ENCODE measurements at regions not wholly inside any gene's neighbourhood (a gene's known extent, or its start where the extent isn't known, plus 50 kb on each side); places are given as distances from the start of the nearest gene placed in this dataset.
A peak's percentile ranks its signal among the peaks of the same experiment; 100 is the strongest.

GRCh38 chr10:108384378-108384777, 1219.9 kb upstream of the SORCS1 start:
- no peaks in the 10 kb centered on the region for H3K27me3 ChIP-seq
- no peak for DNase-seq (ENCODE audit: low read depth in 1 of 2, low spot score in 1 of 2)
- H3K4me3 ChIP-seq: no peak overlapping the region
- no peaks in the 10 kb centered on the region for H3K4me1 ChIP-seq (ENCODE audit: low read depth)
- TF ChIP-seq CTCF (IDR thresholded peaks at IDR 0.05; ENCODE audit: low read depth, low read length): no peak
- no peak overlapping the region for H3K27ac ChIP-seq
- no peaks in the 10 kb centered on the region for H3K9me3 ChIP-seq (ENCODE audit: low read depth)
- no peaks in the 10 kb centered on the region for H3K36me3 ChIP-seq

- no peak for DNase-seq (ENCODE audit: low read depth in 1 of 2, low spot score in 1 of 2)
- no peaks in the 10 kb centered on the region for H3K27me3 ChIP-seq
- no peak for TF ChIP-seq CTCF (IDR thresholded peaks at IDR 0.05; ENCODE audit: low read depth, low read length)
- H3K36me3 ChIP-seq: no peaks in the 10 kb centered on the region
- H3K27ac ChIP-seq: no peak overlapping the region
- H3K4me1 ChIP-seq (ENCODE audit: low read depth): no peaks in the 10 kb centered on the region
- H3K9me3 ChIP-seq (ENCODE audit: low read depth): peaks cover 2% of the 10 kb centered on the region
- H3K4me3 ChIP-seq: no peak overlapping the region
These were observed 1214.3 kb upstream of the SORCS1 start for GRCh38 chr10:108378779-108379178.

- Histone ChIP-seq H3K9me3 (ENCODE audit: low read depth) (peaks cover 2% of the 10 kb centered on the region), H3K36me3 (no peaks in the 10 kb centered on the region), H3K4me3 (no peak overlapping the region), H3K27ac (no peak overlapping the region), H3K27me3 (no peaks in the 10 kb centered on the region), H3K4me1 (ENCODE audit: low read depth) (no peaks in the 10 kb centered on the region)
- DNase-seq (ENCODE audit: low read depth in 1 of 2, low spot score in 1 of 2): peak in 1 of 2 donors; percentile 29
- no peak for TF ChIP-seq CTCF (IDR thresholded peaks at IDR 0.05; ENCODE audit: low read depth, low read length)
These were observed 1211.2 kb upstream of the SORCS1 start for GRCh38 chr10:108375691-108376090.

- Histone ChIP-seq H3K4me1 (ENCODE audit: low read depth) (no peaks in the 10 kb centered on the region), H3K9me3 (ENCODE audit: low read depth) (peaks cover 2% of the 10 kb centered on the region), H3K27ac (no peak overlapping the region), H3K36me3 (no peaks in the 10 kb centered on the region), H3K27me3 (no peaks in the 10 kb centered on the region), H3K4me3 (no peak overlapping the region)
- DNase-seq (ENCODE audit: low read depth in 1 of 2, low spot score in 1 of 2): no peak
- no peak for TF ChIP-seq CTCF (IDR thresholded peaks at IDR 0.05; ENCODE audit: low read depth, low read length)
These were observed 1210.5 kb upstream of the SORCS1 start for GRCh38 chr10:108374991-108375390.

GRCh38 chr10:108365541-108365940, 1201.0 kb upstream of the SORCS1 start:
- no peak overlapping the region for H3K27ac ChIP-seq
- no peak overlapping the region for H3K4me3 ChIP-seq
- DNase-seq (ENCODE audit: low read depth in 1 of 2, low spot score in 1 of 2): no peak
- no peaks in the 10 kb centered on the region for H3K4me1 ChIP-seq (ENCODE audit: low read depth)
- no peaks in the 10 kb centered on the region for H3K9me3 ChIP-seq (ENCODE audit: low read depth)
- H3K36me3 ChIP-seq: no peaks in the 10 kb centered on the region
- no peaks in the 10 kb centered on the region for H3K27me3 ChIP-seq
- TF ChIP-seq CTCF (IDR thresholded peaks at IDR 0.05; ENCODE audit: low read depth, low read length): no peak

- H3K9me3 ChIP-seq (ENCODE audit: low read depth): no peaks in the 10 kb centered on the region
- no peak for DNase-seq (ENCODE audit: low read depth in 1 of 2, low spot score in 1 of 2)
- no peak overlapping the region for H3K4me3 ChIP-seq
- no peaks in the 10 kb centered on the region for H3K4me1 ChIP-seq (ENCODE audit: low read depth)
- H3K36me3 ChIP-seq: no peaks in the 10 kb centered on the region
- TF ChIP-seq CTCF (IDR thresholded peaks at IDR 0.05; ENCODE audit: low read depth, low read length): no peak
- H3K27me3 ChIP-seq: no peaks in the 10 kb centered on the region
- H3K27ac ChIP-seq: no peak overlapping the region
These were observed 1199.1 kb upstream of the SORCS1 start for GRCh38 chr10:108363576-108363975.
